SK-N-SH treated with all-trans-retinoic acid at 6 μM for 48 hours (cell line): ENCODE measurements at regions not wholly inside any gene's neighbourhood (a gene's known extent, or its start where the extent isn't known, plus 50 kb on each side); places are given as distances from the start of the nearest gene placed in this dataset.
"Not testable (repeated sequence)": the region's sequence is repeated elsewhere in the genome, so short reads cannot be mapped to it uniquely, and the experiment has no call there.

Experiments used
- ATAC-seq: fragments of 200-7000 bp; cut with Tn5 transposase; 3 replicates; pipeline ENCODE4 v1.9.1; 2020; ENCODE audit warnings: mild to moderate bottlenecking, moderate library complexity
- ARNTL ChIP-seq: fragments of 450-650 bp; formaldehyde crosslinking; IDR thresholded peaks from 2 replicates; pipeline ENCODE4 v1.5.0; 2020; ENCODE audit warnings: low read depth, mild to moderate bottlenecking, moderate library complexity, borderline replicate concordance
- BACH2 ChIP-seq: fragments of 250-450 bp; sonication (Bioruptor Pico); IDR thresholded peaks from 2 replicates; pipeline ENCODE4 v1.9.0; 2021; ENCODE audit warnings: mild to moderate bottlenecking, borderline replicate concordance
- CREB5 ChIP-seq: fragments of 250-450 bp; sonication (Bioruptor Pico); IDR thresholded peaks from 2 replicates; pipeline ENCODE4 v1.5.1; 2020; ENCODE audit warnings: low read depth, mild to moderate bottlenecking, moderate library complexity
- CSDC2 ChIP-seq: fragments of 250-450 bp; sonication (Bioruptor Pico); IDR thresholded peaks from 2 replicates; pipeline ENCODE4 v1.5.0; 2020; ENCODE audit warnings: mild to moderate bottlenecking, moderate library complexity
- CSRNP3 ChIP-seq: fragments of 250-450 bp; sonication (Bioruptor Pico); IDR thresholded peaks from 2 replicates; pipeline ENCODE4 v1.5.1; 2021; ENCODE audit warnings: mild to moderate bottlenecking, moderate library complexity
- ESRRG ChIP-seq: fragments of 250-450 bp; sonication (Bioruptor Pico); IDR thresholded peaks from 2 replicates; pipeline ENCODE4 v1.6.1; 2021; ENCODE audit warnings: mild to moderate bottlenecking
- GLIS3 ChIP-seq: fragments of 250-450 bp; sonication (Bioruptor Pico); IDR thresholded peaks from 2 replicates; pipeline ENCODE4 v1.5.0; 2020; ENCODE audit warnings: mild to moderate bottlenecking, moderate library complexity
- OSR1 ChIP-seq: fragments of 250-450 bp; sonication (Bioruptor Pico); IDR thresholded peaks from 2 replicates; pipeline ENCODE4 v1.8.0; 2022; ENCODE audit warnings: moderate library complexity, mild to moderate bottlenecking, inconsistent platforms
- PATZ1 ChIP-seq: fragments of 250-450 bp; sonication (Bioruptor Pico); IDR thresholded peaks from 2 replicates; pipeline ENCODE4 v1.8.0; 2020; ENCODE audit warnings: mild to moderate bottlenecking, moderate library complexity, borderline replicate concordance
- POU6F1 ChIP-seq: fragments of 250-450 bp; sonication (Bioruptor Pico); IDR thresholded peaks from 2 replicates; pipeline ENCODE4 v1.8.0; 2021; ENCODE audit warnings: low read depth, mild to moderate bottlenecking, moderate library complexity, borderline replicate concordance
- PPARA ChIP-seq: fragments of 250-450 bp; sonication (Bioruptor Pico); IDR thresholded peaks from 2 replicates; pipeline ENCODE4 v1.5.0; 2020; ENCODE audit warnings: mild to moderate bottlenecking, borderline replicate concordance
- RARB ChIP-seq: fragments of 250-450 bp; sonication (Bioruptor Pico); IDR thresholded peaks from 2 replicates; pipeline ENCODE4 v1.8.0; 2021; ENCODE audit warnings: mild to moderate bottlenecking, moderate library complexity
- SNAI2 ChIP-seq: fragments of 250-450 bp; sonication (Bioruptor Pico); IDR thresholded peaks from 2 replicates; pipeline ENCODE4 v1.5.0; 2020; ENCODE audit warnings: mild to moderate bottlenecking, moderate library complexity
- TOX ChIP-seq: fragments of 250-450 bp; sonication (Bioruptor Pico); IDR thresholded peaks from 2 replicates; pipeline ENCODE4 v1.8.0; 2021; ENCODE audit warnings: mild to moderate bottlenecking, moderate library complexity, borderline replicate concordance
- TSHZ2 ChIP-seq: fragments of 250-450 bp; sonication (Bioruptor Pico); IDR thresholded peaks from 2 replicates; pipeline ENCODE4 v1.5.0; 2020; ENCODE audit warnings: mild to moderate bottlenecking, moderate library complexity
- ZC3H10 ChIP-seq: fragments of 250-450 bp; sonication (Bioruptor Pico); IDR thresholded peaks from 2 replicates; pipeline ENCODE4 v1.5.1; 2021; ENCODE audit warnings: mild to moderate bottlenecking, moderate library complexity
- ZFP3 ChIP-seq: fragments of 250-450 bp; sonication (Bioruptor Pico); IDR thresholded peaks from 2 replicates; pipeline ENCODE4 v1.5.0; 2020; ENCODE audit warnings: mild to moderate bottlenecking, moderate library complexity
- ZFP30 ChIP-seq: fragments of 450-650 bp; formaldehyde crosslinking; IDR thresholded peaks from 2 replicates; pipeline ENCODE4 v1.5.0; 2022; ENCODE audit warnings: mild to moderate bottlenecking, moderate library complexity
- ZNF70 ChIP-seq: fragments of 450-650 bp; formaldehyde crosslinking; IDR thresholded peaks from 2 replicates; pipeline ENCODE4 v1.5.0; 2020; ENCODE audit warnings: mild to moderate bottlenecking, moderate library complexity
- ZNF8 ChIP-seq: fragments of 450-650 bp; formaldehyde crosslinking; IDR thresholded peaks from 2 replicates; pipeline ENCODE4 v1.5.0; 2020; ENCODE audit warnings: mild to moderate bottlenecking, moderate library complexity

- no peak for TF ChIP-seq ZFP30 (CRISPR knock-in tag)
These were observed 575.0 kb downstream of the GBE1 start (continued) for GRCh38 chr3:81186412-81186811.

GRCh38 chr3:81182086-81182875 lies 579.2 kb downstream of the GBE1 start:
- ATAC-seq, result not testable (repeated sequence)

GRCh38 chr3:81173514-81173913 lies 587.9 kb downstream of the GBE1 start:
- no peak for TF ChIP-seq TOX (CRISPR knock-in tag)
- TF ChIP-seq CSDC2, result no peak

GRCh38 chr3:81170298-81170697 lies 591.1 kb downstream of the GBE1 start:
- TF ChIP-seq ZNF8 (CRISPR knock-in tag) (no peak), ZNF70 (CRISPR knock-in tag) (no peak), BACH2 (no peak), SNAI2 (no peak), CSRNP3 (no peak), ESRRG (CRISPR knock-in tag) (no peak), OSR1 (no peak), ZFP3 (no peak), ZC3H10 (CRISPR knock-in tag) (no peak), PATZ1 (no peak), TSHZ2 (CRISPR knock-in tag) (no peak), RARB (CRISPR knock-in tag) (no peak), GLIS3 (CRISPR knock-in tag) (no peak), POU6F1 (CRISPR knock-in tag) (no peak), TOX (CRISPR knock-in tag) (no peak), CREB5 (no peak), ZFP30 (CRISPR knock-in tag) (no peak), PPARA (CRISPR knock-in tag) (no peak), CSDC2 (no peak), ARNTL (CRISPR knock-in tag) (no peak)

More at GRCh38 chr3:81173514-81173913, 587.9 kb downstream of the GBE1 start:
- peak; percentile 61; the same call in 2 of the 3 replicates for ATAC-seq

More at GRCh38 chr3:81170298-81170697, 591.1 kb downstream of the GBE1 start:
- no peak for ATAC-seq
